CD4-positive, alpha-beta memory T cell (primary cell): ENCODE measurements at regions not wholly inside any gene's neighbourhood (a gene's known extent, or its start where the extent isn't known, plus 50 kb on each side); places are given as distances from the start of the nearest gene placed in this dataset.

Experiments
- CTCF ChIA-PET: fragments of 350-600 bp; sonication (Branson Sonifier 250); formaldehyde crosslinking; loops from one replicate; lab custom pipeline; 2021; ENCODE audit warnings: inconsistent platforms; ENCODE audit not compliant: partially characterized antibody; lab: Charles Lee
- POLR2A ChIA-PET: fragments of 350-600 bp; sonication (Branson Sonifier 250); formaldehyde crosslinking; loops from one replicate; lab custom pipeline; 2021; ENCODE audit not compliant: partially characterized antibody; lab: Charles Lee
- DNase-seq, 5 donors: peaks; one replicate each; pipeline versions ENCODE4 v3.0.0 to v3.0.0-alpha.2; 2020 to 2022; ENCODE audit warnings: mixed read lengths in 1 of 5
- H3K27ac ChIP-seq: one replicate; pipeline ENCODE4 v1.7.0; 2013; ENCODE audit warnings: low read depth, low read length
- H3K27me3 ChIP-seq: 2 replicates; pipeline ENCODE4 v1.7.0; 2013; ENCODE audit warnings: mild to moderate bottlenecking, low read length, moderate library complexity; ENCODE audit not compliant: insufficient read depth
- H3K36me3 ChIP-seq: 2 replicates; pipeline ENCODE4 v1.7.0; 2013; ENCODE audit warnings: mild to moderate bottlenecking, low read length, moderate library complexity; ENCODE audit not compliant: insufficient read depth
- H3K4me1 ChIP-seq: 2 replicates; pipeline ENCODE4 v1.7.0; 2013; ENCODE audit warnings: mild to moderate bottlenecking, low read length, moderate library complexity; ENCODE audit not compliant: insufficient read depth
- H3K4me3 ChIP-seq, 2 donors: one replicate each; pipeline ENCODE4 v1.7.0; 2013; ENCODE audit warnings: low read length in 2 of 2, mild to moderate bottlenecking in 1 of 2
- H3K9me3 ChIP-seq, 2 donors: one replicate each; pipeline ENCODE4 v1.7.0; 2013; ENCODE audit warnings: low read length in 2 of 2, control low read depth in 1 of 2; ENCODE audit not compliant: control insufficient read depth in 1 of 2
- H3K27ac Mint-ChIP-seq, 7 donors: one replicate each; pipeline ENCODE4 v1.8.0; 2020 to 2021; ENCODE audit warnings: mixed read lengths in 7 of 7, mild to moderate bottlenecking in 6 of 7, inconsistent platforms in 3 of 7, moderate library complexity in 3 of 7
- H3K27me3 Mint-ChIP-seq, 2 donors: one replicate each; pipeline ENCODE4 v1.8.0; 2020 to 2021; ENCODE audit warnings: mixed read lengths in 2 of 2
- H3K36me3 Mint-ChIP-seq, 2 donors: one replicate each; pipeline ENCODE4 v1.8.0; 2020 to 2021; ENCODE audit warnings: mixed read lengths in 2 of 2, inconsistent platforms in 1 of 2, mild to moderate bottlenecking in 1 of 2
- H3K4me1 Mint-ChIP-seq, 4 donors: one replicate each; pipeline ENCODE4 v1.8.0; 2020 to 2021; ENCODE audit warnings: mixed read lengths in 4 of 4, mild to moderate bottlenecking in 1 of 4
- H3K4me3 Mint-ChIP-seq, 8 donors: one replicate each; pipeline ENCODE4 v1.8.0; 2020 to 2021; ENCODE audit warnings: mixed read lengths in 8 of 8, mild to moderate bottlenecking in 7 of 8, moderate library complexity in 6 of 8, inconsistent platforms in 3 of 8
- H3K9me3 Mint-ChIP-seq, 8 donors: one replicate each; pipeline ENCODE4 v1.8.0; 2020 to 2021; ENCODE audit warnings: mixed read lengths in 8 of 8, mild to moderate bottlenecking in 5 of 8, inconsistent platforms in 3 of 8, moderate library complexity in 1 of 8
- intact Hi-C: fragments of 100-400 bp; cut with micrococcal nuclease; formaldehyde crosslinking; loops from one replicate; pipeline ENCODE4 v1.15.1; 2023

DNA sequence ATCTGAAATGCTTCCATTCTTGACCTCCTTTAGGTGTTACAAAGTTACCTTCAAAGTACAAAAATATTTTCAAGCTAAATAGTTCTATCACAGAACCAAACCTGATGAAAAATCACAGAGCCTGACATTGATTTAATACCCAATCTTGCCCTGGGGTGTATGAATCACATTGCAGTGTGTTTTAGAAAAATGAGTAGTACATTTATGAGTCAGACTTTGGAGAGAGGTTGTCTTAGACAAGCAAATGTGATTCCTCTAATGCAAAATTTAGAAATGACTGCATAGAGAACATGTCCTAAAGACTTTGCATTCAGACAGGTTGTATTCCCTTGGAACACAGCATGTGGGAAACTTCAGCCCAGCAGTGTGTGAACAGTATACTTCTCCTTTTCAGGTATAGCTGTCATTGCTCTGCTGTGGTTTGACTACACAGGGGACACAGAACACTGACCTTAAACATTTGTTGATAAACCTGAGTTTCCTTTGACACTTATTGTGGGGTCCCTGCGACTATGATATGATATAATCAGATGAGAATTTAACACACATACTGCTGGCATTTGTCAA lies 972.1 kb downstream of the JRKL start:
- Histone ChIP-seq H3K4me3 (no peak overlapping the region), H3K9me3 (no peaks in the 10 kb centered on the region), H3K27ac (no peak overlapping the region), H3K36me3 (no peaks in the 10 kb centered on the region), H3K4me1 (no peaks in the 10 kb centered on the region), H3K27me3 (no peaks in the 10 kb centered on the region)
- POLR2A ChIA-PET, result no interaction called here
- Mint-ChIP-seq H3K4me3 (no peak overlapping the region), H3K27ac (no peak overlapping the region), H3K9me3 (peaks cover 2 to 19% (median 8%) of the 10 kb centered on the region in 8 donors), H3K27me3 (no peaks in the 10 kb centered on the region), H3K36me3 (no peaks in the 10 kb centered on the region), H3K4me1 (no peaks in the 10 kb centered on the region)
- intact Hi-C loops, result no loop called here
- CTCF ChIA-PET, result no interaction called here
- no peak for DNase-seq

DNA sequence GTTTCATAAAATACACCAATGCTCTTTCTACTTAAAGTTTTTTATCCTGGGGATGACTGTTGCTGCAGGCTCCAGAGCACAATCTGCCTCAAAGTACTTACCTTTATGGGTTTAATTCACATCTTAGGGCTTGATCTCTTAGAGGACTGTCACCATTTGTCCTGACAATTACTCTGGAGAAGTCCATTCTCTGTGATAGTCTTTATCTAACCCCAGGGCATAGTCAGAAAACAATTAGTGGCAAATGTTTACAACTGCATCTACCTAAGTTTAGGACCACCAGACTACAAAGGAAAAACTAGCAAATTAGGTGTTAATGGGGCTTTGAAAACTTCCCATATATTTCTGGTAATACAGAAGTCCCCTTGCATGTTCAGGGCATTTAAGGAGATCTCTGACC lies 973.5 kb downstream of the JRKL start:
- DNase-seq, result no peak
- CTCF ChIA-PET, result no interaction called here
- Mint-ChIP-seq H3K4me3 (no peak overlapping the region), H3K4me1 (no peaks in the 10 kb centered on the region), H3K9me3 (peaks cover 5 to 26% (median 11%) of the 10 kb centered on the region in 8 donors), H3K27me3 (no peaks in the 10 kb centered on the region), H3K36me3 (no peaks in the 10 kb centered on the region), H3K27ac (no peak overlapping the region)
- Histone ChIP-seq H3K27me3 (no peaks in the 10 kb centered on the region), H3K27ac (no peak overlapping the region), H3K4me1 (no peaks in the 10 kb centered on the region), H3K9me3 (no peaks in the 10 kb centered on the region), H3K4me3 (no peak overlapping the region), H3K36me3 (no peaks in the 10 kb centered on the region)
- intact Hi-C loops, result no loop called here
- POLR2A ChIA-PET, result no interaction called here

DNA sequence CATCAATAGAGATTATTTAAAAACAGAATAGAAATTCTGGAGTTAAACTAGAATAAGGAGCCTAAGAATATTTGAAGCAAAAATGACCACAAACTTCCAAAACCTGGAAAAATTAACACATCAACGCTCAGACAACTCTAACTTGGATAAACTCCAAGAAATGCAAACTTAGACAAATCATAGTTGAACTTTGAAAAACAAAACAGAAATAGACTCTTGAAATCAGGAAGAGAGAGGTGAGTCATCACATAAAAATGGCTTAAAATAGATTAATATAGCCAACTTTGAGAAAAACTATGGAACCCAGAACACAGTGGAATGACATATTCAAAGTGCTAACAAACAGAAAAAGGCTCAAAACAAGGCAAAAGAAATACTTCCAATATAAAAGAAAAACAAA lies 974.2 kb downstream of the JRKL start:
- Mint-ChIP-seq H3K27me3 (no peaks in the 10 kb centered on the region), H3K4me1 (no peaks in the 10 kb centered on the region), H3K27ac (no peak overlapping the region), H3K4me3 (no peak overlapping the region), H3K9me3 (peaks cover 5 to 32% (median 14%) of the 10 kb centered on the region in 8 donors), H3K36me3 (no peaks in the 10 kb centered on the region)
- Histone ChIP-seq H3K4me3 (no peak overlapping the region), H3K36me3 (no peaks in the 10 kb centered on the region), H3K9me3 (no peaks in the 10 kb centered on the region), H3K4me1 (no peaks in the 10 kb centered on the region), H3K27me3 (no peaks in the 10 kb centered on the region), H3K27ac (no peak overlapping the region)
- intact Hi-C loops, result no loop called here
- POLR2A ChIA-PET, result no interaction called here
- no peak for DNase-seq
- CTCF ChIA-PET, result no interaction called here

DNA sequence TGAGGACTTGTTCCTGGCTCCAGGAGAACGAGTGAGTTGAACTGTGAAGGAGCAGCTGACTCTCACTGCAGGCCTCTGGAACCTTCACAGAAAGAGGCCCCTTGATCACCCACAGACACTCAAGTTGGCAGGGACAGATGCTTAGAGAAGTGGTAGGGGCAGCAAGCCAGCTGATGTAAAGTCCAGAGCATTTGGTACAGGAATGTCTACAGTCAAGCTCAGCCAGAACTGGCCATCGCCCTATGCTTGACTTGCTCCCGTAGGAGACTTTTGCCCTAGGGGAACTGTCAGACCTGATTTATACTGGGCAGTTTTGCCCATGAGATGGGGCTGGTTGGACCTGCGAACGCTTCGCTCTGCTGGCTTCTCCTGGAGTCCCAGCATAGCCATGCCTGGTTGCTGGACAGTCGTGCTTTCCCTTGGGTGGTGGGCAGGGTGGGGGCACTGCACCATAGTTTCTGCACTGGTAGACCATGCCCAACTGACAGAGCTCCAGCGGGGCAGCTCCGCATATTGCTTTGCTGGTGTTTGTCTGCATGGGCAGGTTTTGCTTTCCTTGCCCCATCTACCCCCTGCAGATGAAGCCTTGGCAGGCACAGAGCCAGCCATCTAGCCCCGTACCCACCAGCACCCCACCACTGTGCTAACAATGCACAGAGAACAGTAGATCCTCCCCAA lies 977.7 kb downstream of the JRKL start:
- H3K4me1 ChIP-seq, result no peaks in the 10 kb centered on the region
- no peaks in the 10 kb centered on the region for H3K9me3 ChIP-seq
- intact Hi-C loops, result no loop called here
- DNase-seq, result no peak
- H3K36me3 ChIP-seq, result no peaks in the 10 kb centered on the region
- CTCF ChIA-PET, result no interaction called here
- H3K9me3 Mint-ChIP-seq, result peaks cover 10 to 42% (median 19%) of the 10 kb centered on the region in 8 donors
- POLR2A ChIA-PET, result no interaction called here
- no peak overlapping the region for H3K4me3 Mint-ChIP-seq
- H3K4me1 Mint-ChIP-seq, result no peaks in the 10 kb centered on the region
- no peak overlapping the region for H3K27ac ChIP-seq
- H3K27ac Mint-ChIP-seq, result no peak overlapping the region
- H3K36me3 Mint-ChIP-seq, result no peaks in the 10 kb centered on the region
- H3K4me3 ChIP-seq, result no peak overlapping the region
- no peaks in the 10 kb centered on the region for H3K27me3 ChIP-seq
- no peaks in the 10 kb centered on the region for H3K27me3 Mint-ChIP-seq

DNA sequence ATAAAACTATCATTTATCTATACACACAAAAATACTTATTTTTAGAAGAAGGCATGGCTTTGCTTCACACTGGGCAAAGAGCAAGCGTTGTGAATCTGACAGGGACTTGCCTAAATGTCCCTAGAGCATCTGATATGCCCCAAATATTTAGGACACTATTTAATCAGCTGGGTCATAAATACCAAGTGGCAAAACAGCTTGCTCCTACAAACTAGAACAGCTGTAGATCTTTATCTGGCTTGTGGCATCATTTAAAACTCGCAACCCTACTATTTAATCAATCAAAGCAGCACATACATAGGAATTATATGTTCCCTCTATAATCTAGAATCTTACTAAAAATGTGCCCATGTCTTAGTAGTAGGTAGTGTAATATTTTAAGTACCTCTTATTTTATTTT lies 999.5 kb downstream of the JRKL start:
- no peaks in the 10 kb centered on the region for H3K4me1 Mint-ChIP-seq
- no peaks in the 10 kb centered on the region for H3K36me3 ChIP-seq
- H3K27me3 Mint-ChIP-seq, result no peaks in the 10 kb centered on the region
- no peaks in the 10 kb centered on the region for H3K4me1 ChIP-seq
- H3K27ac Mint-ChIP-seq, result no peak overlapping the region
- H3K4me3 ChIP-seq, result no peak overlapping the region
- CTCF ChIA-PET, result no interaction called here
- no peaks in the 10 kb centered on the region for H3K9me3 ChIP-seq
- POLR2A ChIA-PET, result no interaction called here
- no peaks in the 10 kb centered on the region for H3K36me3 Mint-ChIP-seq
- no peak overlapping the region for H3K27ac ChIP-seq
- H3K4me3 Mint-ChIP-seq, result no peak overlapping the region
- intact Hi-C loops, result no loop called here
- peaks cover 2 to 12% (median 5%) of the 10 kb centered on the region in 8 donors for H3K9me3 Mint-ChIP-seq
- H3K27me3 ChIP-seq, result no peaks in the 10 kb centered on the region
- no peak for DNase-seq

DNA sequence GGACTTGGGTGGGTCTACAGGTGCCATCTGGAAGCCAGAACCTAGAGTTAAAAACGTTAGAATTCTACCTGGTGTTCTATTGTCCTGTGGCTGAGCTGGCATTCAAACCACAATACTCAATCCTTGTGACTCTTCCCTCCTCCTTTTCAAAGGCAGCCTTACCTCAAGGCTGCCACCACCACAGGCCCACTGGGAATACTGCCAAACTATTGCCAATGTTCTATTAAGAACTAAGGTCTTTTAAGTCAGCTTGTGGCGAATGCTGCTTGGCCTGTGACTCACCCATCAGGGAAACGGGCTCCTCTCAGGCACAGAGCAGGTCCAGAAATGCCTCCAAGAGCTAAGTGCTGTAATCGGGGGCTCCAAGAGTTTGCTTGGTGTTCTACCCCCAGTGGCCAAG lies 1008.4 kb downstream of the JRKL start:
- Histone ChIP-seq H3K27ac (no peak overlapping the region), H3K4me1 (no peaks in the 10 kb centered on the region), H3K27me3 (no peaks in the 10 kb centered on the region), H3K36me3 (no peaks in the 10 kb centered on the region), H3K4me3 (no peak overlapping the region), H3K9me3 (no peaks in the 10 kb centered on the region)
- POLR2A ChIA-PET, result no interaction called here
- Mint-ChIP-seq H3K4me1 (no peaks in the 10 kb centered on the region), H3K36me3 (no peaks in the 10 kb centered on the region), H3K4me3 (no peak overlapping the region), H3K27ac (no peak overlapping the region), H3K9me3 (peaks cover 0 to 20% (median 11%) of the 10 kb centered on the region in 8 donors), H3K27me3 (no peaks in the 10 kb centered on the region)
- CTCF ChIA-PET, result no interaction called here
- intact Hi-C loops, result no loop called here
- no peak for DNase-seq

DNA sequence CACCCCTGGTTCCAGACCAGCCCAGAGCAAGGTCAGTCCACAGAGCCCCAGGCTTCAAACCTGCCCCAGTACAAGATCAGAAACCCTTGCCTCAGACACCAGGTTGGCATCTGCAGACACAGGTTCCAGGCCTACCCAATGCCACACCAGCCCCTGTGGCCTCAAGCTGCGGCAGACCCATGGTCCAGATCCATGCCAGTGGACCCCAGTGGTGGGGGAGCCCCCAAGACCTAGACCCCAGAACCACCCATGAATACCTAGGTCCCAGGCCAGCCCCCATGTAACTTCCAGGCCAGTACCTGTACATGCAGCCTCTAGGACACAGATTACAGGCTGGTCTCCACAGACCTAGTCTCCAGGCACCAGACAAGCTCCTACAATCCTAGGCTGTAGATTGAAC lies 1019.3 kb downstream of the JRKL start:
- Histone ChIP-seq H3K27me3 (no peaks in the 10 kb centered on the region), H3K36me3 (no peaks in the 10 kb centered on the region), H3K27ac (no peak overlapping the region), H3K4me3 (no peak overlapping the region), H3K4me1 (no peaks in the 10 kb centered on the region), H3K9me3 (peaks cover 0 to 5% of the 10 kb centered on the region in 2 donors)
- Mint-ChIP-seq H3K27me3 (no peaks in the 10 kb centered on the region), H3K27ac (no peak overlapping the region), H3K4me3 (no peak overlapping the region), H3K36me3 (no peaks in the 10 kb centered on the region), H3K9me3 (peaks cover 3 to 37% (median 15%) of the 10 kb centered on the region in 8 donors), H3K4me1 (no peaks in the 10 kb centered on the region)
- DNase-seq, result no peak
- ChIA-PET CTCF (no interaction called here), POLR2A (no interaction called here)
- intact Hi-C loops, result no loop called here
